ENCODE measurements at regions not wholly inside any gene's neighbourhood (a gene's known extent, or its start where the extent isn't known, plus 50 kb on each side); places are given as distances from the start of the nearest gene placed in this dataset.

GRCh38 chr7:119900996-119901672 lies 371.8 kb upstream of the KCND2 start:
- intact Hi-C loops (cut with micrococcal nuclease; ENCODE audit: unreplicated experiment), result no loop called here
- no peak overlapping the region for H2AFZ ChIP-seq
- no peak overlapping the region for H3K27ac ChIP-seq
- no peak overlapping the region for H3K4me2 ChIP-seq
- no peaks in the 10 kb centered on the region for H3K9me3 ChIP-seq (ENCODE audit: insufficient read depth, low read depth)
- BruUV-seq (replicated peaks), result no TSS peak
- no peak overlapping the region for H3K4me3 ChIP-seq
- H3K79me2 ChIP-seq (ENCODE audit: low read depth), result no peaks in the 10 kb centered on the region
- H3K9me2 ChIP-seq (ENCODE audit: insufficient read depth), result no peaks in the 10 kb centered on the region
- H3K27me3 ChIP-seq (ENCODE audit: insufficient read depth, low read depth), result no peaks in the 10 kb centered on the region
- ChIA-PET POLR2A (ENCODE audit: unreplicated experiment) (no interaction called here), CTCF (no interaction called here)
- H3F3A ChIP-seq (ENCODE audit: insufficient read depth, low read depth), result no peaks in the 10 kb centered on the region
- no peak for TF ChIP-seq EZH2 (IDR thresholded peaks at IDR 0.05; ENCODE audit: low read depth)
- no peak for TF ChIP-seq CTCF (conservative IDR thresholded peaks at IDR 0.05)
- DNase-seq, result peak in 1 of 2 experiments; percentile 22
- no peaks in the 10 kb centered on the region for H4K20me1 ChIP-seq (ENCODE audit: insufficient read depth)
- no peaks in the 10 kb centered on the region for H3K4me1 ChIP-seq (replicated peaks; ENCODE audit: insufficient read depth)
- H3K36me3 ChIP-seq (ENCODE audit: low read depth), result no peaks in the 10 kb centered on the region

GRCh38 chr7:119903085-119903484 lies 369.9 kb upstream of the KCND2 start:
- no TSS peak for BruUV-seq (replicated peaks)

GRCh38 chr7:119905495-119905894 lies 367.5 kb upstream of the KCND2 start:
- H3K79me2 ChIP-seq (ENCODE audit: low read depth), result no peaks in the 10 kb centered on the region
- BruUV-seq (replicated peaks), result no TSS peak
- no peaks in the 10 kb centered on the region for H3K4me1 ChIP-seq (replicated peaks; ENCODE audit: insufficient read depth)
- no peak overlapping the region for H3K4me2 ChIP-seq
- no peak overlapping the region for H3K27ac ChIP-seq
- H3K36me3 ChIP-seq (ENCODE audit: low read depth), result no peaks in the 10 kb centered on the region
- no peaks in the 10 kb centered on the region for H3F3A ChIP-seq (ENCODE audit: insufficient read depth, low read depth)
- H3K9me3 ChIP-seq (ENCODE audit: insufficient read depth, low read depth), result no peaks in the 10 kb centered on the region
- no peaks in the 10 kb centered on the region for H3K27me3 ChIP-seq (ENCODE audit: insufficient read depth, low read depth)
- ChIA-PET POLR2A (ENCODE audit: unreplicated experiment) (no interaction called here), CTCF (no interaction called here)
- no peak overlapping the region for H2AFZ ChIP-seq
- no peak for DNase-seq
- H4K20me1 ChIP-seq (ENCODE audit: insufficient read depth), result no peaks in the 10 kb centered on the region
- no peak overlapping the region for H3K4me3 ChIP-seq
- no peak for TF ChIP-seq CTCF (conservative IDR thresholded peaks at IDR 0.05)
- no peak for TF ChIP-seq EZH2 (IDR thresholded peaks at IDR 0.05; ENCODE audit: low read depth)
- intact Hi-C loops (cut with micrococcal nuclease; ENCODE audit: unreplicated experiment), result no loop called here
- no peaks in the 10 kb centered on the region for H3K9me2 ChIP-seq (ENCODE audit: insufficient read depth)

More at GRCh38 chr7:119903085-119903484, 369.9 kb upstream of the KCND2 start:
- no peaks in the 10 kb centered on the region for H3F3A ChIP-seq (ENCODE audit: insufficient read depth, low read depth)
- no peak overlapping the region for H2AFZ ChIP-seq
- H3K27me3 ChIP-seq (ENCODE audit: insufficient read depth, low read depth), result no peaks in the 10 kb centered on the region
- H3K27ac ChIP-seq, result no peak overlapping the region
- CTCF ChIA-PET, result no interaction called here
- no peaks in the 10 kb centered on the region for H3K9me3 ChIP-seq (ENCODE audit: insufficient read depth, low read depth)
- no peaks in the 10 kb centered on the region for H3K36me3 ChIP-seq (ENCODE audit: low read depth)
- POLR2A ChIA-PET (ENCODE audit: unreplicated experiment), result no interaction called here
- no peak overlapping the region for H3K4me3 ChIP-seq
- H3K79me2 ChIP-seq (ENCODE audit: low read depth), result no peaks in the 10 kb centered on the region
- TF ChIP-seq EZH2 (IDR thresholded peaks at IDR 0.05; ENCODE audit: low read depth) (no peak), CTCF (conservative IDR thresholded peaks at IDR 0.05) (no peak)
- no peak overlapping the region for H3K4me2 ChIP-seq
- H4K20me1 ChIP-seq (ENCODE audit: insufficient read depth), result no peaks in the 10 kb centered on the region
- no peak for DNase-seq
- H3K9me2 ChIP-seq (ENCODE audit: insufficient read depth), result no peaks in the 10 kb centered on the region
- intact Hi-C loops (cut with micrococcal nuclease; ENCODE audit: unreplicated experiment), result no loop called here
- no peaks in the 10 kb centered on the region for H3K4me1 ChIP-seq (replicated peaks; ENCODE audit: insufficient read depth)
